NCI-H146 treated with DMSO at 0.1 percent for 48 hours (cell line): ENCODE measurements at regions not wholly inside any gene's neighbourhood (a gene's known extent, or its start where the extent isn't known, plus 50 kb on each side); places are given as distances from the start of the nearest gene placed in this dataset.
A peak's percentile ranks its signal among the peaks of the same experiment; 100 is the strongest.

ENCODE experiments used
- DNase-seq: peaks from one replicate; lab custom pipeline; 2025; ENCODE audit not compliant: unreplicated experiment; lab: John Stamatoyannopoulos, UW

DNA sequence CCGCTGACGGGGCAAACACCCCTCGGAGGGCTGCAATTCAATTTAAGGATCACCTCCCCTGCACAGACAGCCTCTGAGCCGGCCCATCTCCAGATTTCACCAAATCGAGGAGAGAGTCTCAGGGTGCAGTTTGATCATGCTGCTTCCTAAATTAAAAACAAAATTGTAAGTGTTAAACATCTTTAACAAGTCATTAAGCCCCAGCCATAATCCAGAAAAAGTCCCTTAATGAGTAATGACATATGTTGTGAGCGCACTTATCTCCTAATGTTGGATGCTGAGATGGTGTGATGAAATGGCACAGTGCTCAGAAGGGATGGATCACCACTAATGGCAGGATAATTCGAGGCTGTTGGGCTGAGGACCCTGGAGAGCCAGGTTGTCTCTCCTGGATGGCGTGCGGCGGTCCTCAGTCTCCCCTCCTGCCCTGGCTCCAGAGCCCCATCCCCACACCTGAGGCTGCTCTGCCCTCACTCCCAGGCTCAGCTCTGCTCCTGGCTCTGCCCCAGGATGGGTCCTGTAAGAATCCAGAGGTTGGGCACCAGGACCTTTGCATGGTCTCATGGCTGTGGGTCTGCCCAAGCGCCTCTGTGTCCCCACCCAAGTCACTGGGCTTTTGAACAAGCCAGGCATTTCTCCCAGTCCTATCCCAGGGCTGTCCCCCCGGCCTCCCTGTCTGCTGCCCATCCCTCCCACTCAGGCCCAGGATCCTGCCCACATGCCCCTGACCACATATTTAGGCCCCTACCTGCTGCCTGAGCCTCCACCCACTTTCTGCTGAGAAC is 224.4 kb upstream of the POU3F1 start:
- DNase-seq: no peak

DNA sequence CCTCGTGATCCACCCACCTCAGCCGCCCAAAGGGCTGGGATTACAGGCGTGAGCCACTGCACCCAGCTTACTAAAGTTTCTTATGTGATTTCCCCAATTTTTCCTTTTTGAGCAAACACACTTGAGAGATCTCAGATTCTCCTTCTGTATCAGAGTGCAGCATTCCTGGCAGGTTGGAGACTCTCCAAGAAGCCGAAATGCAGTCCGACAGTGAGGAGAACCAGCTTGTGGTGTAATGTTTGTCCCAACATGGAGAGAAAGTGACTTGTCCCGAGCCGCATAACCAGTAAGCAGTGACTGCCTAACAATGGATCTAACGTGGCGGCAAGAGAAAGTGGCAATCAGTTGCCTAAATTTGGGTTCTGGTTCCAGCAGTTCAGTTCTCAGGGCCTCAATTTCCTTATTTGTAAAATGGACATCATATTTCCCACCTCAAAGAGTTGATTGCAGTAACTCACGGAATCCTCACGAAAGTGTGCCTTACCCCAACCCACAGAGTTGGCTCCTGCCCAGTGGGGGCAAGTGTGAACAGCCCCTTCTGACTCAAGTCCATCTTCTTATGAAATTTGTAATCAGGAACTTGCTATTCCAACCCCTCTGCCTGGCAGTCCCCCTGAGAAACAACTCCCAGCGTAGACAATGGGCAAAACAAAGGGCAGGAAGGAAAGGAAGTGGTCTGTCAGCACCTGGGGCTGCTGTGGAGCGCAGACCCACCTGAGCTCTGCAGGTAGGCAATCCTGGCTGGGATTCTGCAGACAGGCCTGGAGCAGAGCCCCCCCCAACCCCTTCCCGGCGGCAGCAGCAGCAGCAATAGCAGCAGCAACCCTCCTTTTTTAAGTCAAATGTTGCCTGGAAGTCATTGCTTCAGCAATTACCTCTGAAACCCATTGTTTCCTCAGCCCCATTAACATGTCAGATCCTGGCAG is 223.6 kb upstream of the POU3F1 start:
- no peak for DNase-seq

DNA sequence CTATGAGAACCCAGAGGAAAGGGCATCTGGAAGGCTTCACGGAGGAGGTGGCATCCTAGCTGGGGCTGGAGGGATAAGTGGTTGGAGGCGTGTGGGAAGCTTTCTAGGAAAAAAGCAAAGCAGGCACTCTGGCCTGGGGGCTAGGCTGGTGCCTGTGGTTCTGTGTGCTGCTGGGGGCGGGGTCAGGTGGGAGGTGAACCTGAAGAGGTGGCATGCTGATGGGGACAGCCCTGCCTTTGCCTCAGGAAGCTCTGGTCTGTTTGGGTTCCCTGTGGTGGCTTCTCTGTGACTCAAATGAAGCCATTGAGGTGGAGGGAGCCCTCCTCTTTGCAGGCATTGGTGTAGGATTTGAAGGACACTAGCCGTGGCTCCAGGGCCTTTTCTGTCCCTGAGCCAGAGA is 221.6 kb upstream of the POU3F1 start:
- no peak for DNase-seq

DNA sequence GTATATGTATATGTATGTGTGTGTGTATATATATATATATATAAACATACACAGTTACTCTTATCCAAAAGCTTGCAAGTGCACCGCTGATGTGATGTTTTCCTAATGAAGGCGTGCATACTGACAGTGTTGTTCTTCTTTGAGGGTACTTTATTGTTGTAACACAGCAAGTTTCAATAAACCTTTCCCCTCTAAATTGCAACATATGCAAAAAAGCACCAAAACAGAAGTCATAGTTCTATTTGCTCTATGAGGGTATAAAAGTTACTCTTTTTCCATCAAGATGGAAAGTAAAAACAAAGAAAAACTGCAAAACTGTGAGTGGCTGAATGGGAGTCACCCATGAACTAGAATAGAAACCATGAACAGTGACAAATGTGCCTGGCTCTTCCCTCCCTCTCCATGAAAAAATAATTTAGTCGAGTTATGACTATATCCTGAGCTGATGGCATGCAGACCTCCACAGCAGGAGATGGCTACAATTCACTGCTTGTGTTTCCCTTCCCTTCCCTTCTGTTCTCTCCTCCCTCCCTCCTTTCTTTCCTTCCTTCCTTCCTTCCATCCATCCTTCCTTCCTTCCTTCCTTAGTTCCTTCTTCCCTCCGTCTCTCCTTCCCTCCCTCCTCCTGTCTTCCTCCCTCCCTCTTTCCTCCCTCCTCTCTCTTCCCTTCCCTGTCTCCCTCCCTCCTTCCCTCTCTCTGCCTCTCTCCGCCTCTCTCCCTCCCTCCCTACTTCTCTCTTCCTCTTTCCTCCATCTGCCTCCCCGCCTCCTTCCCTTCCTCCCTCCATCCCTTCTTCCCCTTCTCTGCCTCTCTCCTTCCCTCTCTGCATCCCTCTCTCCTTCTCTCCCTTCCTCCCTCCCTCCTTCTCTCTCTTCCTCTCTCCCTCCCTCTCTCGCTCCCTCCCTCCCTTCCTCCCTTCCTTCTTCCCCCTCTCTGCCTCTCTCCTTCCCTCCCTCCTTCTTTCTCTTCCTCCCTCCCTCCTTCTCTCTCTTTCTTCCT is 220.7 kb upstream of the POU3F1 start:
- DNase-seq: no peak

DNA sequence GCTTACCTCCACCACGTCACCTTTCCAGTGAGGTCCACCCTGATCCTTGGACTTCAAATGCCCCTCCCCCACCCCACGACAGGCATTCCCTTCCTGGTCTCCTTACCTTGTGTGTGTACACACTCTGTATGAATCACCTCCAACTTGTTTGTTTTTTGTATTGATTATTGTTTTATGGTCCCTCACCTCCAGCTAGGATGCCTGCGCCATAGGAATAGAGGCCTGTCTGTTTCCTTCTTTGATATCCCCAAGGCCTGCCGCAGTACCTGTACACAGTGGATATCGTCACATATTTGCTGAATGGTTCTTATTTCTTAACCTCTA is 219.6 kb upstream of the POU3F1 start:
- DNase-seq: no peak

DNA sequence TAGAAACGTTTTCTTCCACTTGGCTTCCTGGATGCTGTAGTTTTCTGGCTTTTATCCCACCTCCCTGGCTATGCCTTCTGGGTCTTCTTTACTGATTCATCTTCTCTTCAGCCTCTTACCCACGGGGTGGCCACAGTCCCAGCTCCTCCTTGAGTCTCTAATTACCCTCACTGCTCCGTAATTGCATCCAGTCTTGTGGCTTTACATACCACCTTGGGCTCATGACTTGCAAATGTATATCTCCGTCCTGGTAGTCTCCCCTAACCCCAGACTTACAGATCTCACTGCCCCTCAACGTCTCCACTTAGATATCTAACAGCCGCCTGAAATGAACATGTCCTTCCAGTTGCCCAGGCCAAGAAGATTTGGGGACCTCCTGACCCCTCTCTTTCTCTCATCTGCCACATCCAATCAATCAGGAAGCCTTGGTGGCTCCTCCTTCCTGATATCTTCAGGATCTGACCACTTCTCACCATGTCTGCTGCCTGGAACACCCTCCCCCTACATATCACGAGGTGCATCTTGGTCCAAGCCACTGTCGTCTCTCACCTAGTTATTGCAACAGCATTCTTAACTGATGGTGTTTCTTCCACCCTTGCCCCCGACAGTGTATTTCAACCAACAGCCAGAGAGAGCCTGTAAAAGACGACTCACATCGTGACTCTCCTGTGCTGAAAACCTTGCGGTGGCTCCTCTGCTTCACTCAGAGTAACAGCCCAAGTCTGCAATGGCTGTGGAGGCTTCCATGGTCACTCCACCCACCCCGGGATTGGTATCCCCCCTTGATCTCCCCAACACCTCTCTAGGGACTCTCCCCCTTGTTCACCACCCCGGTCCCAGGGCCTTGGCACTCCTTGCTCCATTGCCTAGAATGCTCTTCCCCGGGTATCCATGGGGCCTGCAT is 219.0 kb upstream of the POU3F1 start:
- no peak for DNase-seq

DNA sequence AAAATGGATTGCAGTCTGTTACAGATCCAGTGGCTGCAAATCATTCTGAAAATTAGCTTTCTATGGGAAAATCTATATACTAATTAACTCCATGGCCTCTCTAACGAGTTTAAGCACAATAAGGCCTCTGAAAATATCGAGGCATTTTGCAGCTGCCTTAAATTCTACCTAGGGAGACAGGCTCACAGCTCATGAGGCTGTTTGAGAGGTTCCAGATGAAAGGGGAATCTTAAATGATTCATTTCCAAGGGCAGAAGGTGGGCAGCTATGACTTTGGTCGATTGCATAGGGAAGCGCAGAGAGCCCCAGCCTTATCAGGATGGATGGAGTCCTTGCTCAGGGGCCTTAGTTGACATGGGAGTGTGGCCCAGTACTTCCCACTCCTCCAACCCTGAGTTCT is 216.8 kb upstream of the POU3F1 start:
- no peak for DNase-seq

DNA sequence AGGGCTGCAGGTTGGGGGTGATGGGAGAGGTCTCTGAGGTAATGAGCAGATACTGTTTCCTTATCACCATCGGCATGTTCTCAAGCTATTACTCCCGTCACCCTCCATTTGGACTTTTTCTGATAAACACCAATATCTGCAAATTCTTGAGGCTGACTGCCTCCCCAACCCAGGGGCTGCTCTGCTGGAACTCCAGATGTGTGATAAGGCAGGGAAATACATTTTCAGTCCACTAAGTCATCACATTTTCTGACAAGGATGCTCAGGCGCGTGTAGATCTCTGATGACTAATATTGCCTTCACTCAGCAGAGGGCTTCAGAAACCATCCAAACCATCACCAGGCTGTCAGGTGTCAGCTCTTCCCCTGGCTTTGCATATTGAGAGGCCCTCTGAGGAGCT is 215.0 kb upstream of the POU3F1 start:
- no peak for DNase-seq

DNA sequence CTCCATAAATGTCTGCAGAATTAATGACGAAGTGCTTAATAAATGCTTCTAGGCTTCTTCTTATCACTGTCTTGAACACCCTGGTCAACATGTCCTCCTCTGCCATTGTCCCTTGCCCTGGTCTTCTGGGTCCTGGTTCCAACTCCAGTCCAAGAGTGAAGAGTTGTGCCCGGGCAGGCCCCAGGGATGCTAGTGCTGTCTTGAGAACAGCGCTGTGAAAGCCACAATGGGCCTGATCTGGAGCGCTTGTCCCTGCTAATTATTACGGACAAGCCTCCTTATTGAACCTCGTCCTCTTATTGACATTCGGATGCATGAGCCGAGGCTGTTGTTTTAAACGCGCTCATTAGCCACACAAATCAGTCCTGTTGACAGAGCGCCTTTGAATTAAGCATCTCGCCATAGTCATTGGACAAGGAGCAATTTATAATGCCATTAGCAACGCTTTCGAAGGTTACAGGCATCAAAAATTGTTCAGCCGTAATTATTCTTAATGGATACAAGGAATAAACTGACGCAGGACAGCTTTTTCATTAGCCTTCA is 211.6 kb upstream of the POU3F1 start:
- DNase-seq: no peak

DNA sequence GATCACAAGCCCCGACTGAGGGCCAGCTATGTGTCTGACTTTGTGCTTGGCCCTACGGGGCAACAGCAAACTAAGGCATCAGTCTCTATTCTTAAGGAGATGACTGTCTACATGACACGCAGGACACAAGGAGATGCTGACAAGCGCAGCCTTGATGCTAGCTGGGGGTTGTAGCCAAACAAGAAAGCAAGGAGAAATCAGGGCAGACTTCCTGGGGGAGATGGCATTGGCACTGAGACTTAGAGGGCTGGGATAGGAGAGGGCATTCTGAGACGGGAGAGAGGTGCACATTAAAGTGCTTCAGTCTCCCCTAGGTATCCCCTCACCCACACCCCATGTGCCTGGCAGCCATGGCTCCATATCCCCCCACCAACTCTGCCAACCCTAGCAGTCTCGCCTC is 210.8 kb upstream of the POU3F1 start:
- no peak for DNase-seq

DNA sequence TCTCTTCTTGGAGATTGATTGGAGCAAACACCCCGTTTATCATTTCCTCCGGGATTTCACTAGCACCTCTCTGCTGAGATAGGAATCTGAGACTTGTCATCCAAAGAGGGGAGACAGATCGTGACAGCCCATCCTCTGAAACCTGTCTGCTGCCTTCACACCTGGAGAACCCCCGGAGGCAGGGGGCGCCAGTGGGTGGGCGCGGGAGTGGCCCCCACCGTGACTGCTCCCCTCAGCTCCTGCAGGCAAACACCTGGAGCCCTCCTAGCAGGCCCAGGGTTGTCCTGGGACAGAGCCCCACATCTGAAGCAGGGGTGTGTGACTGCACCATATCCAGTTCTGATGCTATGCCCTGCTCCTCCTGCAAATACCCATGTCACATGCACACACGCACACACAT is 209.5 kb upstream of the POU3F1 start:
- no peak for DNase-seq

DNA sequence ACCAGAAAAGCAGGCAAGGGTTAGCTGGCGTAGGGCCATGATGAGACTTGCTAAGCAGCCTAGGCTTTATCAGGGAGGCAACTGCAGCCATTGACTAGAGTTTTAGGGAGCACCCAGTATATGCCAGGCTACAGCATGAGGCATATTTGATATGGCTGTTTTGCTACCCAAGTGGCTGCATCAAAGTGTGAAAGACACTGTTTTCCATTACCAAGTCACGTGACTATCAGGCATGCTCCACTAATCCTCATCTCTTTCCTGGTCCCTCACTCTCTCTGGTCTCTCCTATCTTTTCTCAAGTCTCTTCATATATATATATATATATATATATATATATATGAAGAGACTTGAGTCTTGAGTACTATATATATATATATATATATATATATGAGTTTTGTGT is 206.7 kb upstream of the POU3F1 start:
- DNase-seq: no peak

DNA sequence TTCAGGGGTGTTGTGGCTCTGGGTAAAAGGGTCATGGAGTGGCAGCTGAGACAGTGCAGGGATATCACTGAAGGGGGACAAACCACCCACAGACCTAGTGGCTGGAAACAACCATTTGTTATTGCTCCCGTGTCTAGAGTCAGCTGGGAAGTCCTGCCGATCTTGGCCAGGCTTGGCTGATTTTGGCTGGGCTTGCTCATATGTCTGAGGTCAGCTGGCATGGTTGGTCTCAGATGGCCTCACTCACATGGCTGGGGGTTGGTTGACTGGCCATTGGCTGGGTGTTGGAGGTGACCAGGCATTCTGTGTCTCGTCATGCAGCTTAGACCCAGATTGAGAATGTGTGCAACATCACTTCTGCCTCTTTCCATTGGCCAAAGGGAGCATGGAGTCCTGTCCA is 203.8 kb upstream of the POU3F1 start:
- no peak for DNase-seq

DNA sequence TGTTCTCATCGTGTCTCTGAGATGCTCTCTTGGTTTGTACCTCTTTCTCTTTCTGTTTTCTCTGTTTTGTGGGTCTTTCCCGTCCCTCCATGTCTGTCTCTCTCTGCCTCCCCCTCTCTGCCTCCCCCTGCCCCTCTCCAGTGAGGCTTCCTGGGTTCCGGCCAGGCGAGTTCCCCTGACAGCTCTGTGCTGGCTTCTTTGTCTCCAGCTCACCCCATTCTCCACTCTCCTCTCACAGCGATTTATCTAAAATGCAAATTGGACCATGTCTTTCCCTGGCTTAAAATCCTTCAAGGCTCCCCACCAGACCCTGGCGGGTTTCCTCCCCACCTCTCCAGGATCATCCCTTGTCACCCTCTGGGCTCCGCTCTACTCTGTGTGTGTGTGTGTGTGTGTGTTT is 202.4 kb upstream of the POU3F1 start:
- no peak for DNase-seq

DNA sequence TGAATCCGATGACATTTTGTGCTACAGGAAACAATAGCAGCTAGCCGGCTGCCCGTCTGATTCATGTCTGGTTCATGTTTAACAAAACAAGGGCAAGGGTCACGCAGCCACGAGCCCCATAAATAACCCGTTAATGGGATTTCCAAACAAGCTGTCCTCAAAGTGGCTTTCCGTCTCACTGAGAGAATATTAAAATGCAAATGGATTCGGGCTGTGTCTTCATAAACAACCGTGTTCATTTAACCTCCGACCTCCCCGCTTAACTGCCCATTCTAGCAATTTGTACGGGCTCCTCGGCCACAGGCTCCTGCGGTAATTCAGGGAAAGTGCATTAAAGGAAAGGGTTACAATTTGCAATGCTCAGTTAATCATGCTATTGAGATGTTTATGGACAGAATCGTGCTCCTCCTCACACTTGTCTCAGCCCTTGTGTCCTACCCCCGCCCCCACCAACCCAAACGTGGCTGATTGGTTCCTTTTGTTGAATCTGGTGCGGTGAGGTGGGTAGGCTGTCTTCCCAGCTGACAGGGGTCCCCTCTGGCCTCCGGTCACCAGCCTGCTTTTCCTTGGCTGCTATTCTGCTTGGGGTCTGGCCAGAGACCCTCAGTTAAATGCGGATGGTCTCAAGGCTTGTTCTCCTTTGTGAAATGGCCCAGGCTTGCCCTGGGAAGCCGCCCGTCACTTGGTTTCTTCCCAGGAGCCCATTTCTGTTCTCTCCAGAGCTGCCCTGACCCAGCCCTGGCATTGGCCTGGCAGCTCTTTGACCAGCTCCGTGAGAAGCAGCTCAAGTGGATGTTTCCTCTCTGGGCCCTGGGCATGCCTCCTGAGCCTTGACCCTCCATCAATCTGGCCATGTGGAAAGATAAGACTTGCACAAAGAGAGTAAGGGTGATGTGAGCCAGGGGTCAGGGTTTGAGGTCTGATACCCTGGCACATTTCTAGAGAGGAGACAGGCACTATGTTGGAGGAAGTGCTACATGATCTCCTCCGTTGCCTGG is 200.7 kb upstream of the POU3F1 start:
- DNase-seq: peak; percentile 23

DNA sequence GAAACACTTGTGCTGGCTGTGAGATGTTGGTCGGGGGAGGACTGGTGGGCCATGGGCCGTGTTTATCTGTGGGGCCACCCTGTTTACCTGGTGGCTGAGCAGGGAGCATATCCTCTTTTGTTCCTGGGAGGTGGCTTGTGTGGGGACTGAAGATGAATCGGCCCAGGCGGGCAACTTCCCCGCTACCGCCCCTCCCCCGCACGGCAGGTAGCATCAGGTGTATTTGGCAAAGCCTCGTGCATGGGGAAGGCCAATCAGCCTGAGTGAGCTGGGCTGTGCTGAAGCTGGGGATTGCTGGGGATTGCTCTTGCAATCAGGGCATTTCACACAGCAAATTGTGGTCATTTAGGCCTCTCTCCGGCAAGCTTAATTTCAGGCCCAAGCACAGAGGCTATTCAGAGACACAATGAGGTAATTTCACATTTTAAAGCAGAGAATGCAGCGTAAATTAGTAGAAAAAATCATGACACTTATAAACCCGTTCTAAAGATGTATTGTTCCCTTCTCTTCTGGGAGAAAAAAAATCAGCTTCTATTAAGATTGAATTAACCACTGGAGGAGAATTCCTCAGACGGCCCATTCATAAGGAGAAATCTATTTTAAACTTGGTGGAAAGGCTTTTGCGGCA is 197.7 kb upstream of the POU3F1 start:
- DNase-seq: no peak

DNA sequence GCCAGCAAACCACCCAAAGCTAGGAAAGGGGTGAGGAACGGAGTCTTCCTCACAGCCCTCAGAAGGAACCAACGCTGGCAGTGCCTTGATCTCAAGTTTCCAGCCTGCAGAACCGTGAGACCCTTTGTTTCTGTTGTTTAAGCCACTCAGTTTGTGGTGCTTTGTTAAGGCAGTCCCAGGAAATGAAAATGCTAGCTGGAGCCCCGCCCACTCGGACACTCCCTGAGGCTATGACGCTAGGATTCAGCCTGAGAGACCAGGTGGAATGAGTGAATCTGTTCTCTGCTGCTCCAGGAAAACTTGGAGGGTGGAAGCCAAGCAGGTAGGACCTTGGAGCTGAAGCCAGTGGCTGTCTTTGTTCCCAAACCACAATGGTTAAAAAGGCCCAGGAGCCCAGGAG is 196.5 kb upstream of the POU3F1 start:
- DNase-seq: peak; percentile 6

DNA sequence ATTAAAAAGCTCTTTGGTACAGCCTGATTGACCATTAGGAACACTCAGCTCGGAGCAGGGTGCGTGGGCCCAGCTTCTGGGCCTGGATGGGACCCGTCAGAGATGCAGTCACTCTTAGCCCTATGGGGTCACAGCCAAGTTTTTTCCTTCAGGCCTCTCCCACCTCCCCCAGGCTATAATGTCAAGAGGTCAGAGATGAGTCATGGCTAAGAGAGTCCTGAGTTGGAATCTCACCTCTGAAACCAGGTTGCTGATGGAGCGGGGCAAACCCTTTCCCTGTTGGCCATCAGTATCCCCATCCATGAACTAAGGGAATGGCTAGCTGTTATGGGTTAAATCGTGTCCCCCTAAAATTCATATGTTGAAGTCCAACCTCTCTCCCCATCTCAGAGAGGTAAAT is 195.9 kb upstream of the POU3F1 start:
- DNase-seq: no peak
